K562 (cell line): ENCODE measurements at regions not wholly inside any gene's neighbourhood (a gene's known extent, or its start where the extent isn't known, plus 50 kb on each side); places are given as distances from the start of the nearest gene placed in this dataset.

Experiments
- CREB1 ChIP-seq, 2 experiments: sonication (generic) in 1 of 2; formaldehyde crosslinking in 1 of 2; IDR thresholded peaks; 2 replicates each; pipeline versions ENCODE4 v1.6.1 to v1.8.0; 2012 to 2022; ENCODE audit warnings: inconsistent platforms in 1 of 2, mild to moderate bottlenecking in 1 of 2, missing genetic modification reagents in 1 of 2, moderate library complexity in 1 of 2
- E2F3 ChIP-seq: fragments of 250-450 bp; sonication (Bioruptor Pico); IDR thresholded peaks from 2 replicates; pipeline ENCODE4 v1.4.0; 2020; ENCODE audit warnings: mild to moderate bottlenecking
- FIP1L1 ChIP-seq: fragments of 200-400 bp; formaldehyde crosslinking; IDR thresholded peaks from 2 replicates; pipeline ENCODE4 v1.6.1; 2018; ENCODE audit warnings: mild to moderate bottlenecking, low read depth, low read length; ENCODE audit not compliant: poor library complexity, severe bottlenecking
- KDM4B ChIP-seq, 2 experiments: fragments of 450-650 bp in 1 of 2; sonication (generic) in 1 of 2; IDR thresholded peaks; 2 replicates each; pipeline ENCODE4 v1.6.1; 2016 to 2017; ENCODE audit warnings: borderline replicate concordance in 2 of 2, antibody characterized with exemption in 1 of 2, low read depth in 1 of 2, mild to moderate bottlenecking in 1 of 2
- PHF8 ChIP-seq: fragments of 200-600 bp; sonication (generic); IDR thresholded peaks from 2 replicates; pipeline ENCODE4 v1.6.1; 2012; ENCODE audit warnings: mixed run types, mild to moderate bottlenecking, inconsistent platforms, low read length, moderate library complexity, borderline replicate concordance
- POLR2A ChIP-seq: fragments of 450-650 bp; conservative IDR thresholded peaks from 2 replicates; pipeline ENCODE4 v1.6.1; 2016
- SRSF1 ChIP-seq: fragments of 200-400 bp; formaldehyde crosslinking; IDR thresholded peaks from 2 replicates; pipeline ENCODE4 v1.6.1; 2017; ENCODE audit warnings: mild to moderate bottlenecking, low read depth, low read length, moderate library complexity
- SRSF3 ChIP-seq: fragments of 200-400 bp; formaldehyde crosslinking; IDR thresholded peaks from 2 replicates; pipeline ENCODE4 v1.6.1; 2016; ENCODE audit warnings: mild to moderate bottlenecking, low read length, moderate library complexity; ENCODE audit not compliant: insufficient read depth
- TF ChIP-seq, protein P1 (sequence below): fragments of 450-650 bp; IDR thresholded peaks from 2 replicates; pipeline ENCODE4 v1.6.1; 2016; ENCODE audit warnings: mild to moderate bottlenecking, moderate library complexity
- TF ChIP-seq, protein P2 (sequence below): conservative IDR thresholded peaks from 2 replicates; pipeline ENCODE4 v1.6.1; 2011; ENCODE audit warnings: low read depth, mild to moderate bottlenecking, low read length; ENCODE audit not compliant: control insufficient read depth
- TF ChIP-seq, protein P3 (sequence below): fragments of 250-450 bp; sonication (Bioruptor Pico); IDR thresholded peaks from 2 replicates; pipeline ENCODE4 v1.5.0; 2021; ENCODE audit warnings: mild to moderate bottlenecking, borderline replicate concordance

DNA sequence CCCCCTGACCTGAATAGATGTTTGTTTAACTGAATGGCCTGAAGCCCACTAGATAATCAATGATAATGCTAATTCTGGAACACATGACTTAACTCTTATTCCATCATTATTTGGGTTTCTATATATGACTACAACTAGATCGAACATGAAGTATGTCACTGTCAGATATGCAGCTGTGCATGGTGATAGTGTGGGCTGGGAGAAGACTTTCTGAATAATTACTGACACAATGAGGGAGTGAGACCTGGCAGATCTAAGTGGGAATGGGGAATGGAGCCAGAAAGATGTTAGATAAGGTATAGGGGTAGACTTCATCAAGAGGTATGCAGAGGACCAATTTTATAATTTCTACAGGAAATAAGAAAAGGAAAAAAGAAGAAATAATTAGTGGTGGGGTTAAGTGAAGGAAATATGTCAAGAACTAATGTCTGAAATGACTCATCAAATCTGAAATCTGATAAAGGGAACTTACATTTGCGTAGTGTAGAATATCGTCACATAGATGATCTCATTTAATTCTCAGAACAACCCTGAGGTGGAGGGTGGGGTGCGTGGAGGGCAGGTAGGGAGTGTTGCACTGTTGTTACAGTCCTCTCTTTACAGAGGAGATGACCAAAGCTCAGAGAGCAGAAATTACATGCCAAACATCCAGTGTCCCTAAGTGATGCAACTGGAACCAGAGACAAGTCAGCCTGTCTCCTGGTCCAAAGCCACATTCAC, 68.2 kb upstream of the EED start (continued):
- TF ChIP-seq, protein P1, sequence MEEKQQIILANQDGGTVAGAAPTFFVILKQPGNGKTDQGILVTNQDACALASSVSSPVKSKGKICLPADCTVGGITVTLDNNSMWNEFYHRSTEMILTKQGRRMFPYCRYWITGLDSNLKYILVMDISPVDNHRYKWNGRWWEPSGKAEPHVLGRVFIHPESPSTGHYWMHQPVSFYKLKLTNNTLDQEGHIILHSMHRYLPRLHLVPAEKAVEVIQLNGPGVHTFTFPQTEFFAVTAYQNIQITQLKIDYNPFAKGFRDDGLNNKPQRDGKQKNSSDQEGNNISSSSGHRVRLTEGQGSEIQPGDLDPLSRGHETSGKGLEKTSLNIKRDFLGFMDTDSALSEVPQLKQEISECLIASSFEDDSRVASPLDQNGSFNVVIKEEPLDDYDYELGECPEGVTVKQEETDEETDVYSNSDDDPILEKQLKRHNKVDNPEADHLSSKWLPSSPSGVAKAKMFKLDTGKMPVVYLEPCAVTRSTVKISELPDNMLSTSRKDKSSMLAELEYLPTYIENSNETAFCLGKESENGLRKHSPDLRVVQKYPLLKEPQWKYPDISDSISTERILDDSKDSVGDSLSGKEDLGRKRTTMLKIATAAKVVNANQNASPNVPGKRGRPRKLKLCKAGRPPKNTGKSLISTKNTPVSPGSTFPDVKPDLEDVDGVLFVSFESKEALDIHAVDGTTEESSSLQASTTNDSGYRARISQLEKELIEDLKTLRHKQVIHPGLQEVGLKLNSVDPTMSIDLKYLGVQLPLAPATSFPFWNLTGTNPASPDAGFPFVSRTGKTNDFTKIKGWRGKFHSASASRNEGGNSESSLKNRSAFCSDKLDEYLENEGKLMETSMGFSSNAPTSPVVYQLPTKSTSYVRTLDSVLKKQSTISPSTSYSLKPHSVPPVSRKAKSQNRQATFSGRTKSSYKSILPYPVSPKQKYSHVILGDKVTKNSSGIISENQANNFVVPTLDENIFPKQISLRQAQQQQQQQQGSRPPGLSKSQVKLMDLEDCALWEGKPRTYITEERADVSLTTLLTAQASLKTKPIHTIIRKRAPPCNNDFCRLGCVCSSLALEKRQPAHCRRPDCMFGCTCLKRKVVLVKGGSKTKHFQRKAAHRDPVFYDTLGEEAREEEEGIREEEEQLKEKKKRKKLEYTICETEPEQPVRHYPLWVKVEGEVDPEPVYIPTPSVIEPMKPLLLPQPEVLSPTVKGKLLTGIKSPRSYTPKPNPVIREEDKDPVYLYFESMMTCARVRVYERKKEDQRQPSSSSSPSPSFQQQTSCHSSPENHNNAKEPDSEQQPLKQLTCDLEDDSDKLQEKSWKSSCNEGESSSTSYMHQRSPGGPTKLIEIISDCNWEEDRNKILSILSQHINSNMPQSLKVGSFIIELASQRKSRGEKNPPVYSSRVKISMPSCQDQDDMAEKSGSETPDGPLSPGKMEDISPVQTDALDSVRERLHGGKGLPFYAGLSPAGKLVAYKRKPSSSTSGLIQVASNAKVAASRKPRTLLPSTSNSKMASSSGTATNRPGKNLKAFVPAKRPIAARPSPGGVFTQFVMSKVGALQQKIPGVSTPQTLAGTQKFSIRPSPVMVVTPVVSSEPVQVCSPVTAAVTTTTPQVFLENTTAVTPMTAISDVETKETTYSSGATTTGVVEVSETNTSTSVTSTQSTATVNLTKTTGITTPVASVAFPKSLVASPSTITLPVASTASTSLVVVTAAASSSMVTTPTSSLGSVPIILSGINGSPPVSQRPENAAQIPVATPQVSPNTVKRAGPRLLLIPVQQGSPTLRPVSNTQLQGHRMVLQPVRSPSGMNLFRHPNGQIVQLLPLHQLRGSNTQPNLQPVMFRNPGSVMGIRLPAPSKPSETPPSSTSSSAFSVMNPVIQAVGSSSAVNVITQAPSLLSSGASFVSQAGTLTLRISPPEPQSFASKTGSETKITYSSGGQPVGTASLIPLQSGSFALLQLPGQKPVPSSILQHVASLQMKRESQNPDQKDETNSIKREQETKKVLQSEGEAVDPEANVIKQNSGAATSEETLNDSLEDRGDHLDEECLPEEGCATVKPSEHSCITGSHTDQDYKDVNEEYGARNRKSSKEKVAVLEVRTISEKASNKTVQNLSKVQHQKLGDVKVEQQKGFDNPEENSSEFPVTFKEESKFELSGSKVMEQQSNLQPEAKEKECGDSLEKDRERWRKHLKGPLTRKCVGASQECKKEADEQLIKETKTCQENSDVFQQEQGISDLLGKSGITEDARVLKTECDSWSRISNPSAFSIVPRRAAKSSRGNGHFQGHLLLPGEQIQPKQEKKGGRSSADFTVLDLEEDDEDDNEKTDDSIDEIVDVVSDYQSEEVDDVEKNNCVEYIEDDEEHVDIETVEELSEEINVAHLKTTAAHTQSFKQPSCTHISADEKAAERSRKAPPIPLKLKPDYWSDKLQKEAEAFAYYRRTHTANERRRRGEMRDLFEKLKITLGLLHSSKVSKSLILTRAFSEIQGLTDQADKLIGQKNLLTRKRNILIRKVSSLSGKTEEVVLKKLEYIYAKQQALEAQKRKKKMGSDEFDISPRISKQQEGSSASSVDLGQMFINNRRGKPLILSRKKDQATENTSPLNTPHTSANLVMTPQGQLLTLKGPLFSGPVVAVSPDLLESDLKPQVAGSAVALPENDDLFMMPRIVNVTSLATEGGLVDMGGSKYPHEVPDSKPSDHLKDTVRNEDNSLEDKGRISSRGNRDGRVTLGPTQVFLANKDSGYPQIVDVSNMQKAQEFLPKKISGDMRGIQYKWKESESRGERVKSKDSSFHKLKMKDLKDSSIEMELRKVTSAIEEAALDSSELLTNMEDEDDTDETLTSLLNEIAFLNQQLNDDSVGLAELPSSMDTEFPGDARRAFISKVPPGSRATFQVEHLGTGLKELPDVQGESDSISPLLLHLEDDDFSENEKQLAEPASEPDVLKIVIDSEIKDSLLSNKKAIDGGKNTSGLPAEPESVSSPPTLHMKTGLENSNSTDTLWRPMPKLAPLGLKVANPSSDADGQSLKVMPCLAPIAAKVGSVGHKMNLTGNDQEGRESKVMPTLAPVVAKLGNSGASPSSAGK = no peak; the same call in 1 of the 2 replicates
- TF ChIP-seq FIP1L1 (no peak), SRSF3 (no peak), CREB1 (IDR thresholded peaks at IDR 0.05) (peak; percentile 84), CREB1 (CRISPR knock-in tag; IDR thresholded peaks at IDR 0.05) (peak; percentile 85), SRSF1 (no peak), PHF8 (no peak), KDM4B (IDR thresholded peaks at IDR 0.05; ENCODE audit: borderline replicate concordance in 2 of 2, low read depth in 1 of 2) (no peak), POLR2A (no peak), E2F3 (no peak)
- TF ChIP-seq, protein P2, sequence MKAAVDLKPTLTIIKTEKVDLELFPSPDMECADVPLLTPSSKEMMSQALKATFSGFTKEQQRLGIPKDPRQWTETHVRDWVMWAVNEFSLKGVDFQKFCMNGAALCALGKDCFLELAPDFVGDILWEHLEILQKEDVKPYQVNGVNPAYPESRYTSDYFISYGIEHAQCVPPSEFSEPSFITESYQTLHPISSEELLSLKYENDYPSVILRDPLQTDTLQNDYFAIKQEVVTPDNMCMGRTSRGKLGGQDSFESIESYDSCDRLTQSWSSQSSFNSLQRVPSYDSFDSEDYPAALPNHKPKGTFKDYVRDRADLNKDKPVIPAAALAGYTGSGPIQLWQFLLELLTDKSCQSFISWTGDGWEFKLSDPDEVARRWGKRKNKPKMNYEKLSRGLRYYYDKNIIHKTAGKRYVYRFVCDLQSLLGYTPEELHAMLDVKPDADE = no peak
- TF ChIP-seq, protein P3, sequence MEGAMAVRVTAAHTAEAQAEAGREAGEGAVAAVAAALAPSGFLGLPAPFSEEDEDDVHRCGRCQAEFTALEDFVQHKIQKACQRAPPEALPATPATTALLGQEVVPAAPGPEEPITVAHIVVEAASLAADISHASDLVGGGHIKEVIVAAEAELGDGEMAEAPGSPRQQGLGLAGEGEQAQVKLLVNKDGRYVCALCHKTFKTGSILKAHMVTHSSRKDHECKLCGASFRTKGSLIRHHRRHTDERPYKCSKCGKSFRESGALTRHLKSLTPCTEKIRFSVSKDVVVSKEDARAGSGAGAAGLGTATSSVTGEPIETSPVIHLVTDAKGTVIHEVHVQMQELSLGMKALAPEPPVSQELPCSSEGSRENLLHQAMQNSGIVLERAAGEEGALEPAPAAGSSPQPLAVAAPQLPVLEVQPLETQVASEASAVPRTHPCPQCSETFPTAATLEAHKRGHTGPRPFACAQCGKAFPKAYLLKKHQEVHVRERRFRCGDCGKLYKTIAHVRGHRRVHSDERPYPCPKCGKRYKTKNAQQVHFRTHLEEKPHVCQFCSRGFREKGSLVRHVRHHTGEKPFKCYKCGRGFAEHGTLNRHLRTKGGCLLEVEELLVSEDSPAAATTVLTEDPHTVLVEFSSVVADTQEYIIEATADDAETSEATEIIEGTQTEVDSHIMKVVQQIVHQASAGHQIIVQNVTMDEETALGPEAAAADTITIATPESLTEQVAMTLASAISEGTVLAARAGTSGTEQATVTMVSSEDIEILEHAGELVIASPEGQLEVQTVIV = no peak
